ENCODE measurements at regions not wholly inside any gene's neighbourhood (a gene's known extent, or its start where the extent isn't known, plus 50 kb on each side); places are given as distances from the start of the nearest gene placed in this dataset.

- Histone ChIP-seq H3K4me3 (no peak overlapping the region), H3K4me1 (no peaks in the 10 kb centered on the region), H3K27ac (no peak overlapping the region), H3K27me3 (no peaks in the 10 kb centered on the region), H3K9me3 (peaks cover 4 to 21% (median 18%) of the 10 kb centered on the region in 3 donors), H3K36me3 (no peaks in the 10 kb centered on the region)
- intact Hi-C loops (cut with DNase I; ENCODE audit: low total_unique reads) = no loop called here
- DNase-seq = no peak
- TF ChIP-seq CTCF (IDR thresholded peaks at IDR 0.05) = no peak
Measured at GRCh38 chr7:10401793-10402192, 571.9 kb upstream of the PHF14 start.

- H3K9me3 ChIP-seq = no peaks in the 10 kb centered on the region
- no peaks in the 10 kb centered on the region for H3K27me3 ChIP-seq
- TF ChIP-seq CTCF (IDR thresholded peaks at IDR 0.05) = peak; percentile 29 to 57
- H3K4me3 ChIP-seq = no peak overlapping the region
- H3K27ac ChIP-seq = no peak overlapping the region
- H3K36me3 ChIP-seq = no peaks in the 10 kb centered on the region
- DNase-seq = no peak
- intact Hi-C loops (cut with DNase I; ENCODE audit: low total_unique reads) = no loop called here
- no peaks in the 10 kb centered on the region for H3K4me1 ChIP-seq
Measured at GRCh38 chr7:10412422-10413019, 561.2 kb upstream of the PHF14 start.

GRCh38 chr7:10418985-10419384, 554.7 kb upstream of the PHF14 start:
- H3K4me3 ChIP-seq = no peak overlapping the region
- H3K36me3 ChIP-seq = no peaks in the 10 kb centered on the region
- intact Hi-C loops (cut with DNase I; ENCODE audit: low total_unique reads) = no loop called here
- H3K4me1 ChIP-seq = no peaks in the 10 kb centered on the region
- H3K9me3 ChIP-seq = no peaks in the 10 kb centered on the region
- no peak for TF ChIP-seq CTCF (IDR thresholded peaks at IDR 0.05)
- no peak for DNase-seq
- H3K27me3 ChIP-seq = no peaks in the 10 kb centered on the region
- no peak overlapping the region for H3K27ac ChIP-seq

GRCh38 chr7:10429031-10429430, 544.6 kb upstream of the PHF14 start:
- intact Hi-C loops (cut with DNase I; ENCODE audit: low total_unique reads) = no loop called here
- no peak for TF ChIP-seq CTCF (IDR thresholded peaks at IDR 0.05)
- Histone ChIP-seq H3K4me3 (no peak overlapping the region), H3K9me3 (no peaks in the 10 kb centered on the region), H3K4me1 (no peaks in the 10 kb centered on the region), H3K36me3 (no peaks in the 10 kb centered on the region), H3K27me3 (no peaks in the 10 kb centered on the region), H3K27ac (no peak overlapping the region)
- DNase-seq = no peak

GRCh38 chr7:10429511-10429910, 544.2 kb upstream of the PHF14 start:
- TF ChIP-seq CTCF (IDR thresholded peaks at IDR 0.05) = no peak
- Histone ChIP-seq H3K36me3 (no peaks in the 10 kb centered on the region), H3K27me3 (no peaks in the 10 kb centered on the region), H3K9me3 (no peaks in the 10 kb centered on the region), H3K27ac (no peak overlapping the region), H3K4me3 (no peak overlapping the region), H3K4me1 (no peaks in the 10 kb centered on the region)
- no peak for DNase-seq
- intact Hi-C loops (cut with DNase I; ENCODE audit: low total_unique reads) = no loop called here

GRCh38 chr7:10436302-10436701, 537.4 kb upstream of the PHF14 start:
- H3K4me1 ChIP-seq = no peaks in the 10 kb centered on the region
- no peak overlapping the region for H3K27ac ChIP-seq
- no peaks in the 10 kb centered on the region for H3K36me3 ChIP-seq
- H3K4me3 ChIP-seq = no peak overlapping the region
- H3K27me3 ChIP-seq = no peaks in the 10 kb centered on the region
- no peak for TF ChIP-seq CTCF (IDR thresholded peaks at IDR 0.05)
- H3K9me3 ChIP-seq = no peaks in the 10 kb centered on the region
- no peak for DNase-seq
- intact Hi-C loops (cut with DNase I; ENCODE audit: low total_unique reads) = no loop called here

All from tibial artery (tissue), 4 donors.